T-cell (primary cell): ENCODE measurements at regions not wholly inside any gene's neighbourhood (a gene's known extent, or its start where the extent isn't known, plus 50 kb on each side); places are given as distances from the start of the nearest gene placed in this dataset.

Experiments
- ATAC-seq, 4 experiments: fragments of 200-7000 bp in 3 of 4; fragments of 150-1000 bp in 1 of 4; cut with Tn5 transposase; replicated peaks in 1 of 4; 1 replicate in 3 of 4; 2 replicates in 1 of 4; pipeline ENCODE4 v1.10.0; 2021; ENCODE audit warnings: moderate library complexity in 3 of 4, mild to moderate bottlenecking in 2 of 4, moderate number of reproducible peaks in 1 of 4
- CTCF ChIA-PET, 2 donors: fragments of 300-600 bp; sonication (Branson Sonifier 250); formaldehyde crosslinking; loops; one replicate each; lab custom pipeline; 2022; ENCODE audit warnings: antibody characterized with exemption in 2 of 2; lab: Charles Lee
- POLR2A ChIA-PET, 2 donors: fragments of 300-600 bp; sonication (Branson Sonifier 250); formaldehyde crosslinking; loops; one replicate each; lab custom pipeline; 2022; ENCODE audit warnings: antibody characterized with exemption in 2 of 2; lab: Charles Lee
- DNase-seq, 35 experiments: peaks; one replicate each; pipeline versions ENCODE4 v3.0.0 to v3.0.0-alpha.2; 2013 to 2023
- H3K27ac ChIP-seq: one replicate; pipeline ENCODE4 v1.5.1; 2013; ENCODE audit warnings: low read length
- H3K27me3 ChIP-seq, 2 experiments: replicated peaks in 1 of 2; 1 replicate in 1 of 2; 2 replicates in 1 of 2; pipeline versions ENCODE4 v1.6.1 to v1.7.0; 2013; ENCODE audit warnings: low read length in 1 of 2, mixed read lengths in 1 of 2; ENCODE audit not compliant: control insufficient read depth in 2 of 2, insufficient read depth in 2 of 2; ENCODE audit errors: extremely low read depth in 1 of 2
- H3K36me3 ChIP-seq, 2 donors: 1 replicate in 1 of 2; 2 replicates in 1 of 2; pipeline versions ENCODE4 v1.6.1 to v1.7.0; 2013; ENCODE audit warnings: low read length in 1 of 2; ENCODE audit not compliant: control insufficient read depth in 2 of 2, insufficient read depth in 1 of 2; ENCODE audit errors: extremely low read depth in 1 of 2
- H3K4me1 ChIP-seq, 2 experiments: 1 replicate in 1 of 2; 2 replicates in 1 of 2; pipeline versions ENCODE4 v1.6.1 to v1.7.0; 2013; ENCODE audit warnings: low read length in 2 of 2, mixed read lengths in 1 of 2; ENCODE audit not compliant: insufficient read depth in 2 of 2, control insufficient read depth in 1 of 2; ENCODE audit errors: extremely low read depth in 1 of 2
- H3K4me3 ChIP-seq, 2 donors: 1 replicate in 1 of 2; 2 replicates in 1 of 2; pipeline versions ENCODE4 v1.5.1 to v1.7.0; 2013; ENCODE audit warnings: mild to moderate bottlenecking in 2 of 2, low read length in 1 of 2, moderate library complexity in 1 of 2; ENCODE audit not compliant: control insufficient read depth in 1 of 2; ENCODE audit errors: extremely low read depth in 1 of 2
- H3K9me3 ChIP-seq: 2 replicates; pipeline ENCODE4 v1.7.0; 2013
- H3K27ac Mint-ChIP-seq, 2 donors: one replicate each; pipeline ENCODE4 v1.8.0; 2020 to 2021; ENCODE audit warnings: mild to moderate bottlenecking in 2 of 2, mixed read lengths in 2 of 2
- H3K27me3 Mint-ChIP-seq, 2 donors: one replicate each; pipeline ENCODE4 v1.8.0; 2021 to 2022; ENCODE audit warnings: mixed read lengths in 2 of 2
- H3K36me3 Mint-ChIP-seq: one replicate; pipeline ENCODE4 v1.8.0; 2021; ENCODE audit warnings: mixed read lengths
- H3K4me1 Mint-ChIP-seq, 3 donors: one replicate each; pipeline ENCODE4 v1.8.0; 2020 to 2022; ENCODE audit warnings: mixed read lengths in 3 of 3, mild to moderate bottlenecking in 1 of 3
- H3K4me3 Mint-ChIP-seq, 3 donors: one replicate each; pipeline ENCODE4 v1.8.0; 2020 to 2022; ENCODE audit warnings: mild to moderate bottlenecking in 3 of 3, mixed read lengths in 3 of 3, moderate library complexity in 3 of 3
- H3K9me3 Mint-ChIP-seq, 3 donors: one replicate each; pipeline ENCODE4 v1.8.0; 2020 to 2022; ENCODE audit warnings: mixed read lengths in 3 of 3
- WGBS: methylation state at CpG from one replicate; pipeline ENCODE4 v1.1.5; 2013; ENCODE audit warnings: missing lambda C conversion rate; ENCODE audit not compliant: insufficient coverage; 5-methylcytosine and 5-hydroxymethylcytosine counted together

- WGBS: 100% methylated on average over 1 of the region's 2 CpGs
- H3K4me3 ChIP-seq: no peak overlapping the region
- DNase-seq (no peak), ATAC-seq (no peak)
- H3K36me3 Mint-ChIP-seq: no peaks in the 10 kb centered on the region
- peaks cover under 1 to 10% (median 8%) of the 10 kb centered on the region in 3 donors for H3K9me3 Mint-ChIP-seq
- no peaks in the 10 kb centered on the region for H3K4me1 ChIP-seq
- no peaks in the 10 kb centered on the region for H3K4me1 Mint-ChIP-seq
- H3K9me3 ChIP-seq: no peaks in the 10 kb centered on the region
- no peak overlapping the region for H3K27ac ChIP-seq
- no peak overlapping the region for H3K27ac Mint-ChIP-seq
- no peaks in the 10 kb centered on the region for H3K27me3 Mint-ChIP-seq
- CTCF ChIA-PET: no interaction called here
- H3K36me3 ChIP-seq: no peaks in the 10 kb centered on the region
- POLR2A ChIA-PET: no interaction called here
- no peaks in the 10 kb centered on the region for H3K27me3 ChIP-seq
- no peak overlapping the region for H3K4me3 Mint-ChIP-seq
These were observed 1443.0 kb upstream of the LRRTM3 start for GRCh38 chr10:65482848-65483247.

GRCh38 chr10:65491799-65492198, 1434.0 kb upstream of the LRRTM3 start:
- ATAC-seq (no peak), DNase-seq (no peak)
- no peak overlapping the region for H3K4me3 Mint-ChIP-seq
- H3K36me3 Mint-ChIP-seq: no peaks in the 10 kb centered on the region
- ChIA-PET POLR2A (interaction anchor here in 1 of 2 donors (0.7 kb wide), 1 partner anchor 177 kb away, joined by 3 read pairs; no protein-coding TSS in a partner anchor), CTCF (interaction anchor here in 1 of 2 donors (0.5 to 0.7 kb wide), 2 partner anchors 83 to 1458 kb away, joined by 3 to 4 read pairs; no protein-coding TSS in a partner anchor)
- H3K27ac ChIP-seq: no peak overlapping the region
- H3K4me1 ChIP-seq: no peaks in the 10 kb centered on the region
- H3K27ac Mint-ChIP-seq: no peak overlapping the region
- H3K27me3 ChIP-seq: no peaks in the 10 kb centered on the region
- no peaks in the 10 kb centered on the region for H3K4me1 Mint-ChIP-seq
- no peaks in the 10 kb centered on the region for H3K36me3 ChIP-seq
- H3K27me3 Mint-ChIP-seq: no peaks in the 10 kb centered on the region
- H3K4me3 ChIP-seq: no peak overlapping the region
- H3K9me3 ChIP-seq: no peaks in the 10 kb centered on the region
- H3K9me3 Mint-ChIP-seq: peaks cover 0 to 12% (median 2%) of the 10 kb centered on the region in 3 donors

- ChIA-PET CTCF (no interaction called here), POLR2A (no interaction called here)
- no peak overlapping the region for H3K4me3 Mint-ChIP-seq
- Histone ChIP-seq H3K4me1 (no peaks in the 10 kb centered on the region), H3K27ac (no peak overlapping the region), H3K9me3 (no peaks in the 10 kb centered on the region), H3K36me3 (no peaks in the 10 kb centered on the region), H3K4me3 (no peak overlapping the region), H3K27me3 (no peaks in the 10 kb centered on the region)
- H3K9me3 Mint-ChIP-seq: peaks cover 7 to 9% (median 8%) of the 10 kb centered on the region in 3 donors
- no CpG with 5 or more reads among the region's 5 CpGs for whole genome bisulfite sequencing
- H3K27ac Mint-ChIP-seq: no peak overlapping the region
- H3K4me1 Mint-ChIP-seq: peaks cover 0 to 3% (median 0%) of the 10 kb centered on the region in 3 donors
- DNase-seq (no peak), ATAC-seq (no peak)
- no peaks in the 10 kb centered on the region for H3K36me3 Mint-ChIP-seq
- H3K27me3 Mint-ChIP-seq: no peaks in the 10 kb centered on the region
These were observed 1429.3 kb upstream of the LRRTM3 start for GRCh38 chr10:65496541-65496940.

- Mint-ChIP-seq H3K4me1 (peaks cover 0 to 3% (median 0%) of the 10 kb centered on the region in 3 donors), H3K36me3 (no peaks in the 10 kb centered on the region), H3K9me3 (peaks cover 7 to 9% (median 8%) of the 10 kb centered on the region in 3 donors), H3K27me3 (no peaks in the 10 kb centered on the region), H3K4me3 (no peak overlapping the region), H3K27ac (no peak overlapping the region)
- POLR2A ChIA-PET: no interaction called here
- no peaks in the 10 kb centered on the region for H3K4me1 ChIP-seq
- no peak overlapping the region for H3K4me3 ChIP-seq
- H3K27ac ChIP-seq: no peak overlapping the region
- H3K36me3 ChIP-seq: no peaks in the 10 kb centered on the region
- ATAC-seq (no peak), DNase-seq (no peak)
- CTCF ChIA-PET: no interaction called here
- H3K9me3 ChIP-seq: no peaks in the 10 kb centered on the region
- H3K27me3 ChIP-seq: no peaks in the 10 kb centered on the region
These were observed 1428.0 kb upstream of the LRRTM3 start for GRCh38 chr10:65497837-65498236.

- H3K27me3 ChIP-seq: no peaks in the 10 kb centered on the region
- Mint-ChIP-seq H3K27ac (peak overlapping the region in 1 of 2 donors; percentile 40), H3K27me3 (no peaks in the 10 kb centered on the region), H3K4me1 (peaks cover 0 to 3% (median 0%) of the 10 kb centered on the region in 3 donors), H3K4me3 (no peak overlapping the region), H3K9me3 (peaks cover 9 to 14% (median 11%) of the 10 kb centered on the region in 3 donors), H3K36me3 (no peaks in the 10 kb centered on the region)
- CTCF ChIA-PET: no interaction called here
- H3K4me1 ChIP-seq: no peaks in the 10 kb centered on the region
- no peak for DNase-seq
- no peaks in the 10 kb centered on the region for H3K36me3 ChIP-seq
- ATAC-seq: no peak
- H3K4me3 ChIP-seq: no peak overlapping the region
- POLR2A ChIA-PET: no interaction called here
- H3K9me3 ChIP-seq: peaks cover 3% of the 10 kb centered on the region
- H3K27ac ChIP-seq: no peak overlapping the region
- WGBS: no CpG with 5 or more reads among the region's 1 CpG
These were observed 1425.1 kb upstream of the LRRTM3 start for GRCh38 chr10:65500716-65501115.

GRCh38 chr10:65501259-65501658, 1424.6 kb upstream of the LRRTM3 start:
- Histone ChIP-seq H3K27ac (no peak overlapping the region), H3K4me1 (no peaks in the 10 kb centered on the region), H3K36me3 (no peaks in the 10 kb centered on the region), H3K9me3 (peaks cover 3% of the 10 kb centered on the region), H3K4me3 (no peak overlapping the region), H3K27me3 (no peaks in the 10 kb centered on the region)
- ATAC-seq (peak in 2 of 4 experiments; percentile 32 to 66), DNase-seq (peak in 1 of 35 experiments; percentile 13)
- no peaks in the 10 kb centered on the region for H3K27me3 Mint-ChIP-seq
- ChIA-PET CTCF (no interaction called here), POLR2A (no interaction called here)
- WGBS: no CpG with 5 or more reads among the region's 3 CpGs
- no peaks in the 10 kb centered on the region for H3K36me3 Mint-ChIP-seq
- H3K4me1 Mint-ChIP-seq: peaks cover 0 to 3% (median 0%) of the 10 kb centered on the region in 3 donors
- peaks cover 8 to 14% (median 13%) of the 10 kb centered on the region in 3 donors for H3K9me3 Mint-ChIP-seq
- H3K27ac Mint-ChIP-seq: peak overlapping the region in 1 of 2 donors; percentile 10
- H3K4me3 Mint-ChIP-seq: no peak overlapping the region

GRCh38 chr10:65518379-65518778, 1407.5 kb upstream of the LRRTM3 start:
- H3K4me3 ChIP-seq: no peak overlapping the region
- POLR2A ChIA-PET: no interaction called here
- H3K27ac ChIP-seq: no peak overlapping the region
- H3K36me3 ChIP-seq: no peaks in the 10 kb centered on the region
- H3K27me3 ChIP-seq: no peaks in the 10 kb centered on the region
- CTCF ChIA-PET: no interaction called here
- no peaks in the 10 kb centered on the region for H3K27me3 Mint-ChIP-seq
- no peaks in the 10 kb centered on the region for H3K4me1 Mint-ChIP-seq
- H3K4me3 Mint-ChIP-seq: no peak overlapping the region
- no peaks in the 10 kb centered on the region for H3K9me3 ChIP-seq
- DNase-seq (no peak), ATAC-seq (no peak)
- H3K36me3 Mint-ChIP-seq: no peaks in the 10 kb centered on the region
- no peak overlapping the region for H3K27ac Mint-ChIP-seq
- no peaks in the 10 kb centered on the region for H3K4me1 ChIP-seq
- WGBS: 80% methylated on average over 1 of the region's 4 CpGs
- peaks cover 0 to 11% (median 7%) of the 10 kb centered on the region in 3 donors for H3K9me3 Mint-ChIP-seq
